ENCODE measurements at regions not wholly inside any gene's neighbourhood (a gene's known extent, or its start where the extent isn't known, plus 50 kb on each side); places are given as distances from the start of the nearest gene placed in this dataset.

DNA sequence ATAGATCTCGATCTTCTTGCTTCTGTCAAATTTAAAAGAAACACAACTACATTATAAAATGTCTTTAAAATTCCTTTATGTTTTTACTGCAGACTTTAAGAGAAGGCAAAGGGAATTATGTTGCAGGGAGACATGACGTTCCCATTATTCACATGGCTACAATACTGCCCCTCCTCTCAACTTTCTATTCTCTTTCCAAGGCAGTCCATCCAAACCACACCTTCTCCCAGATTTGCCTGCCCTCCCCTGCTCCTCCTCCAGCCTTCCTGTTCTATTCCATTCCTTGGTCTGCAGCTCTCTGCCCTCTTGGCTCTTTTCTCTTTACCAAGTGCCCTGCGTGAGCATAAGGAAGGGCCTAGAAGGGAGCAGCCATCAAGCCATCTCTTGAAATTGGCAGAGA is 61.3 kb downstream of the NABP1 start:
- no peak for TF ChIP-seq EZH2 (IDR thresholded peaks at IDR 0.05; ENCODE audit: low read length)
- TF ChIP-seq, protein P1, sequence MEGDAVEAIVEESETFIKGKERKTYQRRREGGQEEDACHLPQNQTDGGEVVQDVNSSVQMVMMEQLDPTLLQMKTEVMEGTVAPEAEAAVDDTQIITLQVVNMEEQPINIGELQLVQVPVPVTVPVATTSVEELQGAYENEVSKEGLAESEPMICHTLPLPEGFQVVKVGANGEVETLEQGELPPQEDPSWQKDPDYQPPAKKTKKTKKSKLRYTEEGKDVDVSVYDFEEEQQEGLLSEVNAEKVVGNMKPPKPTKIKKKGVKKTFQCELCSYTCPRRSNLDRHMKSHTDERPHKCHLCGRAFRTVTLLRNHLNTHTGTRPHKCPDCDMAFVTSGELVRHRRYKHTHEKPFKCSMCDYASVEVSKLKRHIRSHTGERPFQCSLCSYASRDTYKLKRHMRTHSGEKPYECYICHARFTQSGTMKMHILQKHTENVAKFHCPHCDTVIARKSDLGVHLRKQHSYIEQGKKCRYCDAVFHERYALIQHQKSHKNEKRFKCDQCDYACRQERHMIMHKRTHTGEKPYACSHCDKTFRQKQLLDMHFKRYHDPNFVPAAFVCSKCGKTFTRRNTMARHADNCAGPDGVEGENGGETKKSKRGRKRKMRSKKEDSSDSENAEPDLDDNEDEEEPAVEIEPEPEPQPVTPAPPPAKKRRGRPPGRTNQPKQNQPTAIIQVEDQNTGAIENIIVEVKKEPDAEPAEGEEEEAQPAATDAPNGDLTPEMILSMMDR (optimal IDR thresholded peaks at IDR 0.05 in 1 of 3, IDR thresholded peaks at IDR 0.05 in 1 of 3, conservative IDR thresholded peaks at IDR 0.05 in 1 of 3; ENCODE audit: extremely low read depth in 1 of 3, insufficient read depth in 2 of 3, low read length in 3 of 3): no peak
- Histone ChIP-seq H3K9me1 (ENCODE audit: control insufficient read depth, extremely low read depth, insufficient read depth, low read length) (no peaks in the 10 kb centered on the region), H3K4me1 (ENCODE audit: control insufficient read depth, extremely low read depth, insufficient read depth, low read length) (no peaks in the 10 kb centered on the region), H3K4me3 (ENCODE audit: control insufficient read depth in 2 of 3, extremely low read depth in 1 of 3, insufficient read depth in 2 of 3, low read depth in 1 of 3, low read length in 3 of 3) (no peak overlapping the region), H3K27ac (ENCODE audit: control insufficient read depth, insufficient read depth, low read length) (no peak overlapping the region), H3K9me3 (ENCODE audit: control insufficient read depth, low read depth, low read length) (no peaks in the 10 kb centered on the region), H3K79me2 (ENCODE audit: control insufficient read depth, insufficient read depth, low read length) (no peaks in the 10 kb centered on the region), H3K9ac (ENCODE audit: control insufficient read depth, extremely low read depth, insufficient read depth, low read length) (no peak overlapping the region), H3K4me2 (ENCODE audit: control insufficient read depth, extremely low read depth, insufficient read depth, low read depth, low read length) (no peak overlapping the region), H4K20me1 (ENCODE audit: control insufficient read depth, extremely low read depth, insufficient read depth, low read length) (no peaks in the 10 kb centered on the region), H3K27me3 (ENCODE audit: control insufficient read depth, extremely low read depth, insufficient read depth, low read length) (no peaks in the 10 kb centered on the region), H2AFZ (ENCODE audit: control insufficient read depth, low read length) (no peak overlapping the region), H3K36me3 (ENCODE audit: control insufficient read depth in 2 of 2, extremely low read depth in 1 of 2, insufficient read depth in 2 of 2, low read length in 2 of 2) (no peaks in the 10 kb centered on the region)
- FAIRE-seq (no peak), DNase-seq (ENCODE audit: low read depth, low spot score) (no peak)
- dilution Hi-C loops (cut with MboI; ENCODE audit: extremely low pct_ligation_motif_present, low sequenced_read_pairs): no loop called here

- no peaks in the 10 kb centered on the region for H3K27me3 ChIP-seq (ENCODE audit: control insufficient read depth, extremely low read depth, insufficient read depth, low read length)
- H3K4me2 ChIP-seq (ENCODE audit: control insufficient read depth, extremely low read depth, insufficient read depth, low read depth, low read length): no peak overlapping the region
- H3K9me1 ChIP-seq (ENCODE audit: control insufficient read depth, extremely low read depth, insufficient read depth, low read length): no peaks in the 10 kb centered on the region
- H3K9me3 ChIP-seq (ENCODE audit: control insufficient read depth, low read depth, low read length): no peaks in the 10 kb centered on the region
- no peaks in the 10 kb centered on the region for H3K4me1 ChIP-seq (ENCODE audit: control insufficient read depth, extremely low read depth, insufficient read depth, low read length)
- dilution Hi-C loops (cut with MboI; ENCODE audit: extremely low pct_ligation_motif_present, low sequenced_read_pairs): no loop called here
- H2AFZ ChIP-seq (ENCODE audit: control insufficient read depth, low read length): no peak overlapping the region
- TF ChIP-seq, protein P1 (optimal IDR thresholded peaks at IDR 0.05 in 1 of 3, IDR thresholded peaks at IDR 0.05 in 1 of 3, conservative IDR thresholded peaks at IDR 0.05 in 1 of 3; ENCODE audit: extremely low read depth in 1 of 3, insufficient read depth in 2 of 3, low read length in 3 of 3): no peak
- no peak for TF ChIP-seq EZH2 (IDR thresholded peaks at IDR 0.05; ENCODE audit: low read length)
- H3K4me3 ChIP-seq (ENCODE audit: control insufficient read depth in 2 of 3, extremely low read depth in 1 of 3, insufficient read depth in 2 of 3, low read depth in 1 of 3, low read length in 3 of 3): no peak overlapping the region
- no peaks in the 10 kb centered on the region for H4K20me1 ChIP-seq (ENCODE audit: control insufficient read depth, extremely low read depth, insufficient read depth, low read length)
- DNase-seq (ENCODE audit: low read depth, low spot score) (no peak), FAIRE-seq (no peak)
- H3K27ac ChIP-seq (ENCODE audit: control insufficient read depth, insufficient read depth, low read length): no peak overlapping the region
- H3K36me3 ChIP-seq (ENCODE audit: control insufficient read depth in 2 of 2, extremely low read depth in 1 of 2, insufficient read depth in 2 of 2, low read length in 2 of 2): no peaks in the 10 kb centered on the region
- no peak overlapping the region for H3K9ac ChIP-seq (ENCODE audit: control insufficient read depth, extremely low read depth, insufficient read depth, low read length)
- no peaks in the 10 kb centered on the region for H3K79me2 ChIP-seq (ENCODE audit: control insufficient read depth, insufficient read depth, low read length)
These were observed 62.1 kb downstream of the NABP1 start for GRCh38 chr2:191740016-191740419.

Data from keratinocyte (primary cell).